T-helper 1 cell treated with Interleukin-12 subunit alpha and Interleukin-12 subunit beta and Interleukin-4 antibody, amounts not matched to agents 30 μg/mL and 1 μg/mL, for 36 hours (primary cell): ENCODE measurements at regions not wholly inside any gene's neighbourhood (a gene's known extent, or its start where the extent isn't known, plus 50 kb on each side); places are given as distances from the start of the nearest gene placed in this dataset.
A peak's percentile ranks its signal among the peaks of the same experiment; 100 is the strongest.

Experiments
- H3K27ac Mint-ChIP-seq: one replicate; pipeline ENCODE4 v1.8.0; 2021; ENCODE audit warnings: mild to moderate bottlenecking, mixed read lengths
- H3K27me3 Mint-ChIP-seq: one replicate; pipeline ENCODE4 v1.8.0; 2021; ENCODE audit warnings: low read depth, mixed read lengths
- H3K36me3 Mint-ChIP-seq: one replicate; pipeline ENCODE4 v1.8.0; 2021; ENCODE audit warnings: low read depth, mixed read lengths
- H3K4me1 Mint-ChIP-seq: one replicate; pipeline ENCODE4 v1.8.0; 2021; ENCODE audit warnings: low read depth, mixed read lengths
- H3K4me3 Mint-ChIP-seq: one replicate; pipeline ENCODE4 v1.8.0; 2021; ENCODE audit warnings: mild to moderate bottlenecking, moderate library complexity, mixed read lengths
- H3K9me3 Mint-ChIP-seq: one replicate; pipeline ENCODE4 v1.8.0; 2021; ENCODE audit warnings: mixed read lengths

- no peak overlapping the region for H3K27ac Mint-ChIP-seq
- no peak overlapping the region for H3K4me3 Mint-ChIP-seq
- H3K27me3 Mint-ChIP-seq = no peaks in the 10 kb centered on the region
- peaks cover 17% of the 10 kb centered on the region for H3K9me3 Mint-ChIP-seq
- no peaks in the 10 kb centered on the region for H3K4me1 Mint-ChIP-seq
- H3K36me3 Mint-ChIP-seq = peaks cover 4% of the 10 kb centered on the region
Observed at GRCh38 chr5:155759984-155760383, 567.0 kb upstream of the SGCD start.

- peak overlapping the region; percentile 1 for H3K27ac Mint-ChIP-seq
Observed at GRCh38 chr5:155761502-155761901, 565.5 kb upstream of the SGCD start.

GRCh38 chr5:155765715-155766114 lies 561.2 kb upstream of the SGCD start:
- Mint-ChIP-seq H3K4me1 (peaks cover 4% of the 10 kb centered on the region), H3K27me3 (no peaks in the 10 kb centered on the region), H3K27ac (no peak overlapping the region), H3K4me3 (no peak overlapping the region), H3K9me3 (peaks cover 12% of the 10 kb centered on the region), H3K36me3 (peaks cover 4% of the 10 kb centered on the region)

More at GRCh38 chr5:155761502-155761901, 565.5 kb upstream of the SGCD start:
- Mint-ChIP-seq H3K9me3 (peaks cover 17% of the 10 kb centered on the region), H3K27me3 (no peaks in the 10 kb centered on the region), H3K36me3 (peaks cover 4% of the 10 kb centered on the region), H3K4me3 (no peak overlapping the region), H3K4me1 (no peaks in the 10 kb centered on the region)

GRCh38 chr5:155767470-155767869 lies 559.5 kb upstream of the SGCD start:
- Mint-ChIP-seq H3K9me3 (peaks cover under 1% of the 10 kb centered on the region), H3K4me1 (peaks cover 4% of the 10 kb centered on the region), H3K4me3 (no peak overlapping the region), H3K36me3 (no peaks in the 10 kb centered on the region), H3K27ac (no peak overlapping the region), H3K27me3 (no peaks in the 10 kb centered on the region)

GRCh38 chr5:155768332-155768731 lies 558.6 kb upstream of the SGCD start:
- Mint-ChIP-seq H3K27me3 (no peaks in the 10 kb centered on the region), H3K27ac (no peak overlapping the region), H3K36me3 (no peaks in the 10 kb centered on the region), H3K4me3 (no peak overlapping the region), H3K4me1 (peaks cover 4% of the 10 kb centered on the region), H3K9me3 (no peaks in the 10 kb centered on the region)

- H3K27ac Mint-ChIP-seq = no peak overlapping the region
- no peak overlapping the region for H3K4me3 Mint-ChIP-seq
- no peaks in the 10 kb centered on the region for H3K36me3 Mint-ChIP-seq
- H3K9me3 Mint-ChIP-seq = no peaks in the 10 kb centered on the region
- no peaks in the 10 kb centered on the region for H3K27me3 Mint-ChIP-seq
- H3K4me1 Mint-ChIP-seq = peaks cover 6% of the 10 kb centered on the region
Observed at GRCh38 chr5:155772009-155772662, 554.8 kb upstream of the SGCD start.

- no peak overlapping the region for H3K27ac Mint-ChIP-seq
- H3K27me3 Mint-ChIP-seq = no peaks in the 10 kb centered on the region
- no peaks in the 10 kb centered on the region for H3K36me3 Mint-ChIP-seq
- peaks cover 3% of the 10 kb centered on the region for H3K4me1 Mint-ChIP-seq
- no peak overlapping the region for H3K4me3 Mint-ChIP-seq
- no peaks in the 10 kb centered on the region for H3K9me3 Mint-ChIP-seq
Observed at GRCh38 chr5:155773680-155774079, 553.3 kb upstream of the SGCD start.

- H3K4me3 Mint-ChIP-seq = no peak overlapping the region
- H3K4me1 Mint-ChIP-seq = no peaks in the 10 kb centered on the region
- H3K36me3 Mint-ChIP-seq = no peaks in the 10 kb centered on the region
- H3K9me3 Mint-ChIP-seq = no peaks in the 10 kb centered on the region
- no peaks in the 10 kb centered on the region for H3K27me3 Mint-ChIP-seq
- H3K27ac Mint-ChIP-seq = no peak overlapping the region
Observed at GRCh38 chr5:155780260-155780659, 546.7 kb upstream of the SGCD start.

- no peak overlapping the region for H3K27ac Mint-ChIP-seq
- no peaks in the 10 kb centered on the region for H3K27me3 Mint-ChIP-seq
- H3K4me3 Mint-ChIP-seq = no peak overlapping the region
Observed at GRCh38 chr5:155783246-155783645, 543.7 kb upstream of the SGCD start.

GRCh38 chr5:155783791-155784190 lies 543.2 kb upstream of the SGCD start:
- H3K27ac Mint-ChIP-seq = no peak overlapping the region
- H3K9me3 Mint-ChIP-seq = no peaks in the 10 kb centered on the region
- no peak overlapping the region for H3K4me3 Mint-ChIP-seq
- H3K36me3 Mint-ChIP-seq = no peaks in the 10 kb centered on the region
- no peaks in the 10 kb centered on the region for H3K27me3 Mint-ChIP-seq
- no peaks in the 10 kb centered on the region for H3K4me1 Mint-ChIP-seq

More at GRCh38 chr5:155783246-155783645, 543.7 kb upstream of the SGCD start:
- Mint-ChIP-seq H3K9me3 (no peaks in the 10 kb centered on the region), H3K4me1 (no peaks in the 10 kb centered on the region), H3K36me3 (no peaks in the 10 kb centered on the region)

- H3K36me3 Mint-ChIP-seq = no peaks in the 10 kb centered on the region
Observed at GRCh38 chr5:155786108-155786507, 540.9 kb upstream of the SGCD start.

GRCh38 chr5:155792873-155793272 lies 534.1 kb upstream of the SGCD start:
- Mint-ChIP-seq H3K9me3 (peaks cover 31% of the 10 kb centered on the region), H3K27me3 (no peaks in the 10 kb centered on the region), H3K27ac (no peak overlapping the region), H3K4me3 (no peak overlapping the region), H3K36me3 (no peaks in the 10 kb centered on the region), H3K4me1 (no peaks in the 10 kb centered on the region)

More at GRCh38 chr5:155786108-155786507, 540.9 kb upstream of the SGCD start:
- H3K27ac Mint-ChIP-seq = no peak overlapping the region
- no peaks in the 10 kb centered on the region for H3K27me3 Mint-ChIP-seq
- no peaks in the 10 kb centered on the region for H3K4me1 Mint-ChIP-seq
- H3K4me3 Mint-ChIP-seq = no peak overlapping the region
- H3K9me3 Mint-ChIP-seq = no peaks in the 10 kb centered on the region

- peaks cover 31% of the 10 kb centered on the region for H3K9me3 Mint-ChIP-seq
- no peak overlapping the region for H3K27ac Mint-ChIP-seq
- H3K36me3 Mint-ChIP-seq = no peaks in the 10 kb centered on the region
- no peaks in the 10 kb centered on the region for H3K27me3 Mint-ChIP-seq
- no peaks in the 10 kb centered on the region for H3K4me1 Mint-ChIP-seq
- no peak overlapping the region for H3K4me3 Mint-ChIP-seq
Observed at GRCh38 chr5:155794795-155795194, 532.2 kb upstream of the SGCD start.

GRCh38 chr5:155799308-155799707 lies 527.7 kb upstream of the SGCD start:
- Mint-ChIP-seq H3K9me3 (peaks cover 16% of the 10 kb centered on the region), H3K36me3 (no peaks in the 10 kb centered on the region)

GRCh38 chr5:155807884-155808576 lies 518.9 kb upstream of the SGCD start:
- H3K4me3 Mint-ChIP-seq = no peak overlapping the region
- H3K27me3 Mint-ChIP-seq = no peaks in the 10 kb centered on the region
- no peaks in the 10 kb centered on the region for H3K36me3 Mint-ChIP-seq
- no peaks in the 10 kb centered on the region for H3K9me3 Mint-ChIP-seq
- H3K4me1 Mint-ChIP-seq = no peaks in the 10 kb centered on the region
- no peak overlapping the region for H3K27ac Mint-ChIP-seq

More at GRCh38 chr5:155799308-155799707, 527.7 kb upstream of the SGCD start:
- no peak overlapping the region for H3K4me3 Mint-ChIP-seq
- no peaks in the 10 kb centered on the region for H3K4me1 Mint-ChIP-seq
- H3K27me3 Mint-ChIP-seq = no peaks in the 10 kb centered on the region
- H3K27ac Mint-ChIP-seq = no peak overlapping the region
